ENCODE measurements at regions not wholly inside any gene's neighbourhood (a gene's known extent, or its start where the extent isn't known, plus 50 kb on each side); places are given as distances from the start of the nearest gene placed in this dataset.

DNA sequence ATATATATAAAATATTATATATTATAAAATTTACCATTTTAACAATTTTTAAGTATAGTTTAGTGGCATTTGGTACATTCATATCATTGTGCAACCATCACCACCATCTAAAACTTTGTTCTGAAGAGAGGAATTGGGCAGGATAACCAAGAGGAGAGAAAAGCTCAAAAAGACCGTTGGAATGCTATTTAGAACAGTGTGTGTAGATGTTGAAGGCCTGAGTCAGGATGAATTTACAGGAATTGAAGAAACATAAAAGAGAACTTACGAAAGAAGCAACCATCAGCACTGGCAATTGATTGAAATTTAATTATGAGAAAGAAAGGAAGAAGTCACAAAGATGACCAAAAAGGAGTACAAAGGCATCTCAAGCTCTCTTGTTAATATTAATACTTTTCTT is 196.9 kb upstream of the PWP1 start:
- TF ChIP-seq, protein P1, sequence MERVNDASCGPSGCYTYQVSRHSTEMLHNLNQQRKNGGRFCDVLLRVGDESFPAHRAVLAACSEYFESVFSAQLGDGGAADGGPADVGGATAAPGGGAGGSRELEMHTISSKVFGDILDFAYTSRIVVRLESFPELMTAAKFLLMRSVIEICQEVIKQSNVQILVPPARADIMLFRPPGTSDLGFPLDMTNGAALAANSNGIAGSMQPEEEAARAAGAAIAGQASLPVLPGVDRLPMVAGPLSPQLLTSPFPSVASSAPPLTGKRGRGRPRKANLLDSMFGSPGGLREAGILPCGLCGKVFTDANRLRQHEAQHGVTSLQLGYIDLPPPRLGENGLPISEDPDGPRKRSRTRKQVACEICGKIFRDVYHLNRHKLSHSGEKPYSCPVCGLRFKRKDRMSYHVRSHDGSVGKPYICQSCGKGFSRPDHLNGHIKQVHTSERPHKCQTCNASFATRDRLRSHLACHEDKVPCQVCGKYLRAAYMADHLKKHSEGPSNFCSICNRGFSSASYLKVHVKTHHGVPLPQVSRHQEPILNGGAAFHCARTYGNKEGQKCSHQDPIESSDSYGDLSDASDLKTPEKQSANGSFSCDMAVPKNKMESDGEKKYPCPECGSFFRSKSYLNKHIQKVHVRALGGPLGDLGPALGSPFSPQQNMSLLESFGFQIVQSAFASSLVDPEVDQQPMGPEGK (CRISPR knock-in tag; IDR thresholded peaks at IDR 0.05; ENCODE audit: borderline replicate concordance), result no peak
- TF ChIP-seq, protein P2, sequence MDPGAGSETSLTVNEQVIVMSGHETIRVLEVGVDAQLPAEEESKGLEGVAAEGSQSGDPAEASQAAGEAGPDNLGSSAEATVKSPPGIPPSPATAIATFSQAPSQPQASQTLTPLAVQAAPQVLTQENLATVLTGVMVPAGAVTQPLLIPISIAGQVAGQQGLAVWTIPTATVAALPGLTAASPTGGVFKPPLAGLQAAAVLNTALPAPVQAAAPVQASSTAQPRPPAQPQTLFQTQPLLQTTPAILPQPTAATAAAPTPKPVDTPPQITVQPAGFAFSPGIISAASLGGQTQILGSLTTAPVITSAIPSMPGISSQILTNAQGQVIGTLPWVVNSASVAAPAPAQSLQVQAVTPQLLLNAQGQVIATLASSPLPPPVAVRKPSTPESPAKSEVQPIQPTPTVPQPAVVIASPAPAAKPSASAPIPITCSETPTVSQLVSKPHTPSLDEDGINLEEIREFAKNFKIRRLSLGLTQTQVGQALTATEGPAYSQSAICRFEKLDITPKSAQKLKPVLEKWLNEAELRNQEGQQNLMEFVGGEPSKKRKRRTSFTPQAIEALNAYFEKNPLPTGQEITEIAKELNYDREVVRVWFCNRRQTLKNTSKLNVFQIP (CRISPR knock-in tag; IDR thresholded peaks at IDR 0.05; ENCODE audit: borderline replicate concordance, low read depth), result no peak
- no peak for TF ChIP-seq ARNTL (CRISPR knock-in tag; IDR thresholded peaks at IDR 0.05; ENCODE audit: borderline replicate concordance, low read depth)
- TF ChIP-seq, protein P3, sequence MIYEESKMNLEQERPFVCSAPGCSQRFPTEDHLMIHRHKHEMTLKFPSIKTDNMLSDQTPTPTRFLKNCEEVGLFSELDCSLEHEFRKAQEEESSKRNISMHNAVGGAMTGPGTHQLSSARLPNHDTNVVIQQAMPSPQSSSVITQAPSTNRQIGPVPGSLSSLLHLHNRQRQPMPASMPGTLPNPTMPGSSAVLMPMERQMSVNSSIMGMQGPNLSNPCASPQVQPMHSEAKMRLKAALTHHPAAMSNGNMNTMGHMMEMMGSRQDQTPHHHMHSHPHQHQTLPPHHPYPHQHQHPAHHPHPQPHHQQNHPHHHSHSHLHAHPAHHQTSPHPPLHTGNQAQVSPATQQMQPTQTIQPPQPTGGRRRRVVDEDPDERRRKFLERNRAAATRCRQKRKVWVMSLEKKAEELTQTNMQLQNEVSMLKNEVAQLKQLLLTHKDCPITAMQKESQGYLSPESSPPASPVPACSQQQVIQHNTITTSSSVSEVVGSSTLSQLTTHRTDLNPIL (CRISPR knock-in tag; IDR thresholded peaks at IDR 0.05; ENCODE audit: low read depth), result no peak
- TF ChIP-seq RARB (CRISPR knock-in tag; IDR thresholded peaks at IDR 0.05), result no peak
- no peak for TF ChIP-seq ZC3H10 (CRISPR knock-in tag; IDR thresholded peaks at IDR 0.05)
